Fibroblast of the aortic adventitia (primary cell): ENCODE measurements at regions not wholly inside any gene's neighbourhood (a gene's known extent, or its start where the extent isn't known, plus 50 kb on each side); places are given as distances from the start of the nearest gene placed in this dataset.

Experiments used
- DNase-seq: peaks from one replicate; pipeline ENCODE4 v3.0.0-alpha.2; 2010; ENCODE audit warnings: low read depth
- H3K4me3 ChIP-seq: 2 replicates; pipeline ENCODE4 v1.5.1; 2011; ENCODE audit warnings: low read depth, mild to moderate bottlenecking, control low read depth, low read length, moderate library complexity
- TF ChIP-seq, protein P1 (sequence below): IDR thresholded peaks from 2 replicates; pipeline ENCODE4 v1.5.1; 2011; ENCODE audit warnings: mild to moderate bottlenecking, low read length, control low read depth, inconsistent platforms; ENCODE audit not compliant: insufficient read depth

GRCh38 chr13:46964789-46965527 lies 68.1 kb upstream of the HTR2A start:
- TF ChIP-seq, protein P1, sequence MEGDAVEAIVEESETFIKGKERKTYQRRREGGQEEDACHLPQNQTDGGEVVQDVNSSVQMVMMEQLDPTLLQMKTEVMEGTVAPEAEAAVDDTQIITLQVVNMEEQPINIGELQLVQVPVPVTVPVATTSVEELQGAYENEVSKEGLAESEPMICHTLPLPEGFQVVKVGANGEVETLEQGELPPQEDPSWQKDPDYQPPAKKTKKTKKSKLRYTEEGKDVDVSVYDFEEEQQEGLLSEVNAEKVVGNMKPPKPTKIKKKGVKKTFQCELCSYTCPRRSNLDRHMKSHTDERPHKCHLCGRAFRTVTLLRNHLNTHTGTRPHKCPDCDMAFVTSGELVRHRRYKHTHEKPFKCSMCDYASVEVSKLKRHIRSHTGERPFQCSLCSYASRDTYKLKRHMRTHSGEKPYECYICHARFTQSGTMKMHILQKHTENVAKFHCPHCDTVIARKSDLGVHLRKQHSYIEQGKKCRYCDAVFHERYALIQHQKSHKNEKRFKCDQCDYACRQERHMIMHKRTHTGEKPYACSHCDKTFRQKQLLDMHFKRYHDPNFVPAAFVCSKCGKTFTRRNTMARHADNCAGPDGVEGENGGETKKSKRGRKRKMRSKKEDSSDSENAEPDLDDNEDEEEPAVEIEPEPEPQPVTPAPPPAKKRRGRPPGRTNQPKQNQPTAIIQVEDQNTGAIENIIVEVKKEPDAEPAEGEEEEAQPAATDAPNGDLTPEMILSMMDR: no peak

DNA sequence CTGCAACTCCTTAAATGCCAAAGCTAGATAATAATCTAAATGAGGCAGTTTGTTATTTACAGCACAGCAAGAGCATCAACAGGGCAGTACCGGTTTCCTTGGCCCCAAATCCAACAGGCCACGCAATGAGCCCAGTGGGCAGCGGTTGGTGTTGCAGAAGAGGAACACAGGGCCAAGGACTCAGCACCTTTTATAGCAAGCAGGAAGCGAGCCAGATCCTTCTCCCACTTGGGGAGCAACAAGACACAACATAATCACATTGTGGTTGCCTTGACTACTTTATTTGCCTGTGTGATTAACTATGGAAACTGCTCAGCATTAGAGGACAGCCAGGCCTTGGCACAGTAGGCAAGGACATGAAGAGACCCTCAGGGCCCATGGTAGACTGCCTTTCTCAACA lies 67.1 kb upstream of the HTR2A start:
- no peak overlapping the region for H3K4me3 ChIP-seq
- no peak for DNase-seq
- TF ChIP-seq, protein P1: no peak

More at GRCh38 chr13:46964789-46965527, 68.1 kb upstream of the HTR2A start:
- peak; percentile 66 for DNase-seq
- H3K4me3 ChIP-seq: no peak overlapping the region

DNA sequence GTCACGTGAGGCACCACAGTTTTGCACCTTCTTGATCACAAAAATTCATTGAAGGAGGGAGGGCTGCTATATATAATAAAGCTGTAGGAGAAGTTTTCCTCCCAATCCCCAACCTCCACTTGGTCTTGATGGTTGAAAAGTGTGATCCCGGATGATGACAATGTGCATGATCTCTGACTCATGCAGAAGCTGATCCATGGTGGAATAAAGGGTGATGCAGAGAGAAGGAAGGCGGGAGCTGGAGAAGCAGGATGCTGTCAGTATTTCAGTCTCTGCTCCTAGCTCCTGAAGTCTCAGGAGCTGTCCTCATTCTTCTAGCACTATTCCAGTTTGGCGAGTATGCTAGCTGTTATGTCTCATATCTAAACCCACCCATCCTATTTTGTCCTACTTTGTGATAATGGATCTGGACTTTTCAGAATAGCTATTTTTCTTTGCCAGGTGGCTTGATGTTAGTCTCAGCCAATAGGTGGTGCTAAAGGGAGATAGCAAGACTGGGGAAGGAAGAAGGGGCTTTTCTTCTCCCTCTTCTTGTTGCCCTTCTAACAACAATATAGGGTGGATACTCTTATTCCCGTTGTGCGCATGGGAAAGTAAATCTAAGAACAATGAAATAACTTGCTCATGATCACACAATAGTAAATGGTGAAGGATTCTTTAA lies 65.6 kb upstream of the HTR2A start:
- H3K4me3 ChIP-seq: no peak overlapping the region
- peak; percentile 35 for DNase-seq
- TF ChIP-seq, protein P1: peak; percentile 36

DNA sequence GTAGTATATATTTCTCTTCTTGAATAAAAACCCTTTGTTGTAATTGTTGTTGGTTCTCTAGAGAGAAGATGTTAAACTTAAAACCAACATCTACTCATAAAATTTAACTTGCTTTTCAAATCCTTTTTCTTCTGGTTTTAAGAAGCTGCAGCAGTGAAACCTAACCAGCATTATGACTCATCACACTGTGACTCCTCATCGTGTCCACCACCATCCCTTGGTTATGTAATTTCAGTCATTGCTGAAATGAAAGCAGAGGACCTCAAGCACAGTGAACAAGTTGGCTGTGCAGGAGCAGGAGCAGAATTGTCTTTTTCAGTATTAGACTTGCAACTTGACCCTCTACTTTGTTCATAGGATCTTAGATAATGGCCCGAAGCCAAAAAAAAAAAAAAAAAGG lies 64.9 kb upstream of the HTR2A start:
- peak; percentile 84 for DNase-seq
- TF ChIP-seq, protein P1: no peak
- H3K4me3 ChIP-seq: no peak overlapping the region

GRCh38 chr13:46953941-46954340 lies 57.1 kb upstream of the HTR2A start:
- no peak overlapping the region for H3K4me3 ChIP-seq
- TF ChIP-seq, protein P1: no peak
- DNase-seq: no peak

GRCh38 chr13:46953331-46953730 lies 56.5 kb upstream of the HTR2A start:
- no peak overlapping the region for H3K4me3 ChIP-seq
- DNase-seq: no peak
- TF ChIP-seq, protein P1: no peak
